ENCODE measurements at regions not wholly inside any gene's neighbourhood (a gene's known extent, or its start where the extent isn't known, plus 50 kb on each side); places are given as distances from the start of the nearest gene placed in this dataset.

DNA sequence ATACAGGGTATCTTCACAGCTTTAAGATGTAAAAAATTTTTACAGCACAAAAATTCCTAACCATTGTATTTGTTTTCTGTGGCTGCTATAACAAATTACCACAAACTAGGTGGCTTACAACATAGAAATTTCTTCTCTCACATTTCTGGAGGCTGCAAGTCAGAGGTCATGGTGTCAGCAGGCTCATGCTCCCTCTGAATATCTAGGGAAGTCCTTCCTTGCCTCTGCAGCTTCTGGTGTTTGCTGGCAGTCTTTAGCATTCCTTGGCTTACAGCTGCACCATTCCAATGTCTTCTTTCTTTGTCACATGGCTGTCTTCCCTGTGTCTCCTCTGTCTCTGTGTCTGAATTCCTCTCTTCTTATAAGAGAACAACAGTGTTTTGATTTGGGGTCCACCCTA lies 310.2 kb upstream of the SUCLG2 start:
- no peak overlapping the region for H3K4me3 ChIP-seq (replicated peaks; ENCODE audit: insufficient read depth, low read length)
- TF ChIP-seq, protein P1, sequence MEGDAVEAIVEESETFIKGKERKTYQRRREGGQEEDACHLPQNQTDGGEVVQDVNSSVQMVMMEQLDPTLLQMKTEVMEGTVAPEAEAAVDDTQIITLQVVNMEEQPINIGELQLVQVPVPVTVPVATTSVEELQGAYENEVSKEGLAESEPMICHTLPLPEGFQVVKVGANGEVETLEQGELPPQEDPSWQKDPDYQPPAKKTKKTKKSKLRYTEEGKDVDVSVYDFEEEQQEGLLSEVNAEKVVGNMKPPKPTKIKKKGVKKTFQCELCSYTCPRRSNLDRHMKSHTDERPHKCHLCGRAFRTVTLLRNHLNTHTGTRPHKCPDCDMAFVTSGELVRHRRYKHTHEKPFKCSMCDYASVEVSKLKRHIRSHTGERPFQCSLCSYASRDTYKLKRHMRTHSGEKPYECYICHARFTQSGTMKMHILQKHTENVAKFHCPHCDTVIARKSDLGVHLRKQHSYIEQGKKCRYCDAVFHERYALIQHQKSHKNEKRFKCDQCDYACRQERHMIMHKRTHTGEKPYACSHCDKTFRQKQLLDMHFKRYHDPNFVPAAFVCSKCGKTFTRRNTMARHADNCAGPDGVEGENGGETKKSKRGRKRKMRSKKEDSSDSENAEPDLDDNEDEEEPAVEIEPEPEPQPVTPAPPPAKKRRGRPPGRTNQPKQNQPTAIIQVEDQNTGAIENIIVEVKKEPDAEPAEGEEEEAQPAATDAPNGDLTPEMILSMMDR (IDR thresholded peaks at IDR 0.05; ENCODE audit: insufficient read depth, low read length): no peak
- TF ChIP-seq, protein P2, sequence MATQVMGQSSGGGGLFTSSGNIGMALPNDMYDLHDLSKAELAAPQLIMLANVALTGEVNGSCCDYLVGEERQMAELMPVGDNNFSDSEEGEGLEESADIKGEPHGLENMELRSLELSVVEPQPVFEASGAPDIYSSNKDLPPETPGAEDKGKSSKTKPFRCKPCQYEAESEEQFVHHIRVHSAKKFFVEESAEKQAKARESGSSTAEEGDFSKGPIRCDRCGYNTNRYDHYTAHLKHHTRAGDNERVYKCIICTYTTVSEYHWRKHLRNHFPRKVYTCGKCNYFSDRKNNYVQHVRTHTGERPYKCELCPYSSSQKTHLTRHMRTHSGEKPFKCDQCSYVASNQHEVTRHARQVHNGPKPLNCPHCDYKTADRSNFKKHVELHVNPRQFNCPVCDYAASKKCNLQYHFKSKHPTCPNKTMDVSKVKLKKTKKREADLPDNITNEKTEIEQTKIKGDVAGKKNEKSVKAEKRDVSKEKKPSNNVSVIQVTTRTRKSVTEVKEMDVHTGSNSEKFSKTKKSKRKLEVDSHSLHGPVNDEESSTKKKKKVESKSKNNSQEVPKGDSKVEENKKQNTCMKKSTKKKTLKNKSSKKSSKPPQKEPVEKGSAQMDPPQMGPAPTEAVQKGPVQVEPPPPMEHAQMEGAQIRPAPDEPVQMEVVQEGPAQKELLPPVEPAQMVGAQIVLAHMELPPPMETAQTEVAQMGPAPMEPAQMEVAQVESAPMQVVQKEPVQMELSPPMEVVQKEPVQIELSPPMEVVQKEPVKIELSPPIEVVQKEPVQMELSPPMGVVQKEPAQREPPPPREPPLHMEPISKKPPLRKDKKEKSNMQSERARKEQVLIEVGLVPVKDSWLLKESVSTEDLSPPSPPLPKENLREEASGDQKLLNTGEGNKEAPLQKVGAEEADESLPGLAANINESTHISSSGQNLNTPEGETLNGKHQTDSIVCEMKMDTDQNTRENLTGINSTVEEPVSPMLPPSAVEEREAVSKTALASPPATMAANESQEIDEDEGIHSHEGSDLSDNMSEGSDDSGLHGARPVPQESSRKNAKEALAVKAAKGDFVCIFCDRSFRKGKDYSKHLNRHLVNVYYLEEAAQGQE (IDR thresholded peaks at IDR 0.05; ENCODE audit: insufficient replicate concordance, low read depth): no peak
- no peak for TF ChIP-seq SPI1 (IDR thresholded peaks at IDR 0.05; ENCODE audit: borderline replicate concordance, low read depth)
- H3K27ac ChIP-seq (replicated peaks): no peak overlapping the region
- no peak for DNase-seq (ENCODE audit: low read depth in 1 of 2, low spot score in 1 of 2)
- no peaks in the 10 kb centered on the region for H3K27me3 ChIP-seq (ENCODE audit: insufficient read depth, poor library complexity, severe bottlenecking)

GRCh38 chr3:67957268-67957667 lies 302.9 kb upstream of the SUCLG2 start:
- no peak overlapping the region for H3K4me3 ChIP-seq (replicated peaks; ENCODE audit: insufficient read depth, low read length)
- DNase-seq (ENCODE audit: low read depth in 1 of 2, low spot score in 1 of 2): no peak
- TF ChIP-seq, protein P1 (IDR thresholded peaks at IDR 0.05; ENCODE audit: insufficient read depth, low read length): no peak
- H3K27me3 ChIP-seq (ENCODE audit: insufficient read depth, poor library complexity, severe bottlenecking): no peaks in the 10 kb centered on the region
- no peak overlapping the region for H3K27ac ChIP-seq (replicated peaks)

- no peak for TF ChIP-seq GABPA (IDR thresholded peaks at IDR 0.05; ENCODE audit: low read depth)
- TF ChIP-seq, protein P1 (IDR thresholded peaks at IDR 0.05; ENCODE audit: insufficient read depth, low read length): no peak
- TF ChIP-seq SPI1 (IDR thresholded peaks at IDR 0.05; ENCODE audit: borderline replicate concordance, low read depth): no peak
- TF ChIP-seq, protein P2 (IDR thresholded peaks at IDR 0.05; ENCODE audit: insufficient replicate concordance, low read depth): no peak
- TF ChIP-seq POLR2AphosphoS5 (IDR thresholded peaks at IDR 0.05; ENCODE audit: low read depth): no peak
- Histone ChIP-seq H3K4me3 (replicated peaks; ENCODE audit: insufficient read depth, low read length) (no peak overlapping the region), H3K27ac (replicated peaks) (no peak overlapping the region), H3K27me3 (ENCODE audit: insufficient read depth, poor library complexity, severe bottlenecking) (no peaks in the 10 kb centered on the region)
- no peak for DNase-seq (ENCODE audit: low read depth in 1 of 2, low spot score in 1 of 2)
Observed at GRCh38 chr3:67947808-67948508, 293.5 kb upstream of the SUCLG2 start.

DNA sequence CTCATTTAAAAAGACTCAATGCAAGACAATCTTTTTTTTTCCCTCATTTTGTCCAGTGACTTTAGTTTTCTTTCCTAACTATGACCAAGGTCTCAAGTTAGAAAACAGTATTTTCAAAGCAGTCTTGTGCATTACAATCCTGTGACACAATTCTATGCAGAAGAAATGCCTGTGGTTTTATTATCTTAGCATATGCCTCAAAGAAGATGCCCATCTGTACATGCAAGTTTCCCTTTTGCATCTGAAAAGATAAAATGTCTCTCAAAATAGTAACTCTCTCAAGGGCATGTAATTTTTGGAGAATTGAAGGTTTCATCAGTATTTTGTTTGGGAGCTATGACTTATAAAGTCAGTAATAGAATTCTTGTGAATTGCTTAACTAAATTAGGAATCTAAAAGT lies 292.0 kb upstream of the SUCLG2 start:
- TF ChIP-seq POLR2AphosphoS5 (IDR thresholded peaks at IDR 0.05; ENCODE audit: low read depth) (no peak), SPI1 (IDR thresholded peaks at IDR 0.05; ENCODE audit: borderline replicate concordance, low read depth) (no peak), GABPA (IDR thresholded peaks at IDR 0.05; ENCODE audit: low read depth) (no peak)
- TF ChIP-seq, protein P1 (IDR thresholded peaks at IDR 0.05; ENCODE audit: insufficient read depth, low read length): no peak
- TF ChIP-seq, protein P2 (IDR thresholded peaks at IDR 0.05; ENCODE audit: insufficient replicate concordance, low read depth): no peak
- Histone ChIP-seq H3K4me3 (replicated peaks; ENCODE audit: insufficient read depth, low read length) (no peak overlapping the region), H3K27ac (replicated peaks) (no peak overlapping the region), H3K27me3 (ENCODE audit: insufficient read depth, poor library complexity, severe bottlenecking) (no peaks in the 10 kb centered on the region)
- no peak for DNase-seq (ENCODE audit: low read depth in 1 of 2, low spot score in 1 of 2)
